Transverse colon (tissue), 4 donors: ENCODE measurements at regions not wholly inside any gene's neighbourhood (a gene's known extent, or its start where the extent isn't known, plus 50 kb on each side); places are given as distances from the start of the nearest gene placed in this dataset.

ENCODE experiments used
- CTCF ChIP-seq, 5 experiments: fragments of 200-600 bp in 3 of 5; fragments of 450-650 bp in 2 of 5; sonication (generic) in 3 of 5; IDR thresholded peaks; 1 replicate in 2 of 5; 2 replicates in 3 of 5; pipeline ENCODE4 v1.5.1; 2016 to 2017; ENCODE audit warnings: antibody characterized with exemption in 5 of 5, inconsistent platforms in 3 of 5, mild to moderate bottlenecking in 2 of 5, moderate library complexity in 1 of 5
- EP300 ChIP-seq: sonication (generic); formaldehyde crosslinking; IDR thresholded peaks from one replicate; pipeline ENCODE4 v1.6.1; 2017; ENCODE audit warnings: antibody characterized with exemption, low read depth
- POLR2A ChIP-seq: fragments of 450-650 bp; IDR thresholded peaks from one replicate; pipeline ENCODE4 v1.6.1; 2016; ENCODE audit warnings: antibody characterized with exemption, mild to moderate bottlenecking, moderate library complexity
- POLR2AphosphoS5 ChIP-seq, 3 donors: sonication (generic); formaldehyde crosslinking; IDR thresholded peaks; one replicate each; pipeline ENCODE4 v1.6.1; 2016; ENCODE audit warnings: antibody characterized with exemption in 3 of 3

- TF ChIP-seq CTCF (IDR thresholded peaks at IDR 0.05), result no peak
- no peak for TF ChIP-seq POLR2AphosphoS5 (IDR thresholded peaks at IDR 0.05)
- no peak for TF ChIP-seq POLR2A
- TF ChIP-seq EP300, result no peak
Observed at GRCh38 chr1:168427051-168427450, 116.7 kb downstream of the XCL2 start.
